Astrocyte (in vitro differentiated cells and primary cell): ENCODE measurements at regions not wholly inside any gene's neighbourhood (a gene's known extent, or its start where the extent isn't known, plus 50 kb on each side); places are given as distances from the start of the nearest gene placed in this dataset.

Source experiments
- DNase-seq: peaks from one replicate; pipeline ENCODE4 v3.0.0-alpha.2; 2010; ENCODE audit warnings: low read depth
- FAIRE-seq: peaks from 2 replicates; lab custom pipeline; 2011; peaks lifted over from hg19 to GRCh38; lab: Jason Lieb, UNC
- H2AFZ ChIP-seq: 2 replicates; pipeline ENCODE4 v1.6.0; 2012; ENCODE audit warnings: low read depth, low read length, inconsistent platforms
- H3K27ac ChIP-seq: 2 replicates; pipeline ENCODE4 v1.5.1; 2011; ENCODE audit warnings: low read depth, low read length, inconsistent platforms
- H3K27me3 ChIP-seq: 2 replicates; pipeline ENCODE4 v1.6.0; 2011; ENCODE audit warnings: low read length, inconsistent platforms; ENCODE audit not compliant: insufficient read depth
- H3K36me3 ChIP-seq: 2 replicates; pipeline ENCODE4 v1.5.1; 2011; ENCODE audit warnings: low read length, inconsistent platforms; ENCODE audit not compliant: insufficient read depth
- H3K4me1 ChIP-seq: 2 replicates; pipeline ENCODE4 v1.5.1; 2011; ENCODE audit warnings: low read length, inconsistent platforms; ENCODE audit not compliant: insufficient read depth
- H3K4me2 ChIP-seq: 2 replicates; pipeline ENCODE4 v1.6.0; 2012; ENCODE audit warnings: low read length, inconsistent platforms
- H3K4me3 ChIP-seq: 2 replicates; pipeline ENCODE4 v1.5.1; 2011; ENCODE audit warnings: low read depth, mild to moderate bottlenecking, low read length, inconsistent platforms; ENCODE audit not compliant: insufficient read depth
- H3K79me2 ChIP-seq: 2 replicates; pipeline ENCODE4 v1.6.0; 2012; ENCODE audit warnings: mild to moderate bottlenecking, low read length, inconsistent platforms; ENCODE audit not compliant: insufficient read depth
- H3K9ac ChIP-seq: 2 replicates; pipeline ENCODE4 v1.6.0; 2012; ENCODE audit warnings: mild to moderate bottlenecking, low read length, inconsistent platforms
- H3K9me3 ChIP-seq: 2 replicates; pipeline ENCODE4 v1.5.1; 2012; ENCODE audit warnings: low read depth, mild to moderate bottlenecking, low read length, inconsistent platforms; ENCODE audit not compliant: insufficient read depth
- H4K20me1 ChIP-seq: 2 replicates; pipeline ENCODE4 v1.6.0; 2012; ENCODE audit warnings: low read length, inconsistent platforms; ENCODE audit not compliant: insufficient read depth
- H3K27ac Mint-ChIP-seq: one replicate; pipeline ENCODE4 v1.8.0; 2021; ENCODE audit warnings: mild to moderate bottlenecking, mixed read lengths; ENCODE audit not compliant: unreplicated experiment
- H3K27me3 Mint-ChIP-seq: one replicate; pipeline ENCODE4 v1.8.0; 2021; ENCODE audit warnings: low read depth, mixed read lengths; ENCODE audit not compliant: unreplicated experiment
- H3K36me3 Mint-ChIP-seq: one replicate; pipeline ENCODE4 v1.8.0; 2021; ENCODE audit warnings: low read depth, mixed read lengths; ENCODE audit not compliant: unreplicated experiment
- H3K4me1 Mint-ChIP-seq: one replicate; pipeline ENCODE4 v1.8.0; 2021; ENCODE audit warnings: low read depth, mixed read lengths; ENCODE audit not compliant: unreplicated experiment
- H3K4me3 Mint-ChIP-seq: one replicate; pipeline ENCODE4 v1.8.0; 2021; ENCODE audit warnings: mild to moderate bottlenecking, moderate library complexity, mixed read lengths; ENCODE audit not compliant: unreplicated experiment
- H3K9me3 Mint-ChIP-seq: one replicate; pipeline ENCODE4 v1.8.0; 2021; ENCODE audit warnings: mild to moderate bottlenecking, mixed read lengths; ENCODE audit not compliant: unreplicated experiment
- EZH2 ChIP-seq: IDR thresholded peaks from 2 replicates; pipeline ENCODE4 v1.6.1; 2012; ENCODE audit warnings: mild to moderate bottlenecking, low read length, inconsistent platforms; ENCODE audit not compliant: insufficient read depth
- TF ChIP-seq, protein P1 (sequence below): IDR thresholded peaks from 2 replicates; pipeline ENCODE4 v1.5.1; 2011; ENCODE audit warnings: low read depth, mild to moderate bottlenecking, inconsistent platforms, low read length, moderate library complexity; ENCODE audit not compliant: insufficient read depth

- Mint-ChIP-seq H3K36me3 (no peaks in the 10 kb centered on the region), H3K4me1 (peaks cover 13% of the 10 kb centered on the region), H3K9me3 (peaks cover 2% of the 10 kb centered on the region), H3K4me3 (no peak overlapping the region), H3K27me3 (peaks cover 9% of the 10 kb centered on the region), H3K27ac (no peak overlapping the region)
- Histone ChIP-seq H3K4me3 (no peak overlapping the region), H4K20me1 (no peaks in the 10 kb centered on the region), H3K9ac (no peak overlapping the region), H3K4me2 (no peak overlapping the region), H3K79me2 (no peaks in the 10 kb centered on the region), H3K27me3 (no peaks in the 10 kb centered on the region), H2AFZ (no peak overlapping the region), H3K4me1 (peaks cover 5% of the 10 kb centered on the region), H3K36me3 (no peaks in the 10 kb centered on the region), H3K27ac (no peak overlapping the region), H3K9me3 (peaks cover 3% of the 10 kb centered on the region)
- no peak for FAIRE-seq
- TF ChIP-seq, protein P1, sequence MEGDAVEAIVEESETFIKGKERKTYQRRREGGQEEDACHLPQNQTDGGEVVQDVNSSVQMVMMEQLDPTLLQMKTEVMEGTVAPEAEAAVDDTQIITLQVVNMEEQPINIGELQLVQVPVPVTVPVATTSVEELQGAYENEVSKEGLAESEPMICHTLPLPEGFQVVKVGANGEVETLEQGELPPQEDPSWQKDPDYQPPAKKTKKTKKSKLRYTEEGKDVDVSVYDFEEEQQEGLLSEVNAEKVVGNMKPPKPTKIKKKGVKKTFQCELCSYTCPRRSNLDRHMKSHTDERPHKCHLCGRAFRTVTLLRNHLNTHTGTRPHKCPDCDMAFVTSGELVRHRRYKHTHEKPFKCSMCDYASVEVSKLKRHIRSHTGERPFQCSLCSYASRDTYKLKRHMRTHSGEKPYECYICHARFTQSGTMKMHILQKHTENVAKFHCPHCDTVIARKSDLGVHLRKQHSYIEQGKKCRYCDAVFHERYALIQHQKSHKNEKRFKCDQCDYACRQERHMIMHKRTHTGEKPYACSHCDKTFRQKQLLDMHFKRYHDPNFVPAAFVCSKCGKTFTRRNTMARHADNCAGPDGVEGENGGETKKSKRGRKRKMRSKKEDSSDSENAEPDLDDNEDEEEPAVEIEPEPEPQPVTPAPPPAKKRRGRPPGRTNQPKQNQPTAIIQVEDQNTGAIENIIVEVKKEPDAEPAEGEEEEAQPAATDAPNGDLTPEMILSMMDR, result no peak
- no peak for TF ChIP-seq EZH2
- no peak for DNase-seq
These were observed 542.3 kb downstream of the BUD13 start for GRCh38 chr11:116230438-116230837.

DNA sequence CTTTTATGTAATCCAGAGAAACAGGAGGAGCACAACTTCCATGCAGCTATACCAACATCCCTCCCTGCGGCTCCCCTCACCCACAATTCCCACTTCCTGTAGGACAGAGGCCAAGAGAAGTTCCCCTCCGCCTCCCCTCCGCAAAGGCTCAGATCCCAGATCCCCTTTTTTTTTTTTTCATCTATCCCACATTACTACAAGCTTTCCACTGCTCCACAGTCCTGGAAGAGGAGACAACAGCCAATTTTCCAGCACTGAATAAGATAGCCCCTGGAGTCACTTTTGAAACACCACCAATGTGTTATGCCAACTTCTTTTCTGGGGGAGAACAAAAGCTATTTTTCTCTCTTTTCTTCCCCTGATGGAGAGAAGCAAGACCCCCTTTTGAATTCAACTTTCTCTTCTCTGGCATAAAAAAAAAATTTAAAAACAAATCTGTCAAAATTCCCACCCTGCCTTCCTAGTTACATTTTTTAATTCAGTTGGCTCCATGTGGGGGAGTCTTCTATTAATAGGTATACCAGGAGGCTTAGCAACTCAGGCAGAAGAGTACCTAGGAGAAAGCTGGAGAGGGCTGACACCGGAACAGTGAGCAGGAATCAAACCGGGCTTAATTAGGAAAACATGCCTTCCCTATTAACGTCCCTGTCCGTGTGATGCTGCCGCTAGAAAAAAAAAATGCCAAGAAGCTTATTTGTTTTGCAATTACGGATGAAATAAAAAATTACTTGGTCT, 543.4 kb downstream of the BUD13 start:
- peaks cover 2% of the 10 kb centered on the region for H3K9me3 Mint-ChIP-seq
- H3K4me1 Mint-ChIP-seq, result peaks cover 15% of the 10 kb centered on the region
- no peak for TF ChIP-seq EZH2
- TF ChIP-seq, protein P1, result no peak
- peaks cover 7% of the 10 kb centered on the region for H3K4me1 ChIP-seq
- no peak overlapping the region for H2AFZ ChIP-seq
- H4K20me1 ChIP-seq, result no peaks in the 10 kb centered on the region
- no peaks in the 10 kb centered on the region for H3K27me3 ChIP-seq
- peaks cover 5% of the 10 kb centered on the region for H3K27me3 Mint-ChIP-seq
- H3K4me3 Mint-ChIP-seq, result no peak overlapping the region
- no peak overlapping the region for H3K27ac Mint-ChIP-seq
- H3K27ac ChIP-seq, result no peak overlapping the region
- no peak overlapping the region for H3K9ac ChIP-seq
- peaks cover 3% of the 10 kb centered on the region for H3K9me3 ChIP-seq
- H3K36me3 ChIP-seq, result no peaks in the 10 kb centered on the region
- H3K79me2 ChIP-seq, result no peaks in the 10 kb centered on the region
- DNase-seq (no peak), FAIRE-seq (no peak)
- H3K4me3 ChIP-seq, result no peak overlapping the region
- no peaks in the 10 kb centered on the region for H3K36me3 Mint-ChIP-seq
- no peak overlapping the region for H3K4me2 ChIP-seq

DNA sequence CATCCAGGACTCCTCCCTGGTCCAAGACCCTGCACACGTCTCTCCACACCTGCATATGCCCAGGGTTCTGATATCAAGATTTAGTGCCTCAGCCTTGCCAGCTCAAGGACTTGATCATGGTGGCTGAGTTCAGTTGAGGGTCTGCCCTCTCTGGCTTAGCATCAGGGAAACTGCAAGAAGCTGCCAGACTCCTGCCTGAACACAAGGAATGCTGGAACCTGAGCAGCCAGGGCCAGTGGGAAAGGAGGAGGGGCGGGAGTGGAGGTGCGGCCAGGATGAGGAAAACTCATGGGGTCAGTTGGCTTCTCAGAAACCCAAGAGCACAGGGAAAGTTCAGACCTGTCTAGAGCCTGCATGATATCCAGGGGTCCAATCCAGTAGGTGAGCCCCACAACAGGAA, 546.1 kb downstream of the BUD13 start:
- Histone ChIP-seq H3K36me3 (no peaks in the 10 kb centered on the region), H3K9me3 (peaks cover 3% of the 10 kb centered on the region), H3K27ac (no peak overlapping the region), H3K27me3 (no peaks in the 10 kb centered on the region), H2AFZ (no peak overlapping the region), H3K9ac (no peak overlapping the region), H3K4me1 (peaks cover 7% of the 10 kb centered on the region), H3K79me2 (no peaks in the 10 kb centered on the region), H3K4me2 (no peak overlapping the region), H4K20me1 (no peaks in the 10 kb centered on the region), H3K4me3 (no peak overlapping the region)
- Mint-ChIP-seq H3K9me3 (no peaks in the 10 kb centered on the region), H3K4me3 (no peak overlapping the region), H3K4me1 (peaks cover 9% of the 10 kb centered on the region), H3K27ac (no peak overlapping the region), H3K36me3 (no peaks in the 10 kb centered on the region), H3K27me3 (peaks cover 16% of the 10 kb centered on the region)
- TF ChIP-seq, protein P1, result no peak
- TF ChIP-seq EZH2, result no peak
- FAIRE-seq, result no peak
- DNase-seq, result no peak
